Neutrophil (primary cell): ENCODE measurements at regions not wholly inside any gene's neighbourhood (a gene's known extent, or its start where the extent isn't known, plus 50 kb on each side); places are given as distances from the start of the nearest gene placed in this dataset.
A peak's percentile ranks its signal among the peaks of the same experiment; 100 is the strongest.

Experiments used
- H3K27ac ChIP-seq: fragments of 200-600 bp; sonication (generic); 2 replicates; pipeline ENCODE4 v1.5.1; 2016; ENCODE audit warnings: mild to moderate bottlenecking, moderate library complexity
- H3K27me3 ChIP-seq: fragments of 200-600 bp; sonication (generic); 2 replicates; pipeline ENCODE4 v1.6.0; 2016; ENCODE audit warnings: mild to moderate bottlenecking
- H3K36me3 ChIP-seq: fragments of 200-600 bp; sonication (generic); 2 replicates; pipeline ENCODE4 v1.5.1; 2017
- H3K4me1 ChIP-seq, 2 experiments: fragments of 200-600 bp in 1 of 2; sonication (generic) in 1 of 2; 1 replicate in 1 of 2; 2 replicates in 1 of 2; pipeline versions ENCODE4 v1.5.1 to v1.6.1; 2013 to 2016; ENCODE audit warnings: low read depth in 1 of 2, low read length in 1 of 2, mild to moderate bottlenecking in 1 of 2, moderate library complexity in 1 of 2; ENCODE audit not compliant: control insufficient read depth in 1 of 2, insufficient read depth in 1 of 2
- H3K4me3 ChIP-seq, 2 experiments: fragments of 200-600 bp in 1 of 2; sonication (generic) in 1 of 2; 1 replicate in 1 of 2; 2 replicates in 1 of 2; pipeline ENCODE4 v1.5.1; 2013 to 2016; ENCODE audit warnings: low read depth in 1 of 2, low read length in 1 of 2, mild to moderate bottlenecking in 1 of 2, moderate library complexity in 1 of 2
- H3K9me3 ChIP-seq: fragments of 200-600 bp; sonication (generic); 2 replicates; pipeline ENCODE4 v1.5.1; 2016
- TF ChIP-seq, protein P1 (sequence below): fragments of 200-600 bp; sonication (generic); IDR thresholded peaks from 2 replicates; pipeline ENCODE4 v1.5.1; 2016; ENCODE audit warnings: antibody characterized with exemption

DNA sequence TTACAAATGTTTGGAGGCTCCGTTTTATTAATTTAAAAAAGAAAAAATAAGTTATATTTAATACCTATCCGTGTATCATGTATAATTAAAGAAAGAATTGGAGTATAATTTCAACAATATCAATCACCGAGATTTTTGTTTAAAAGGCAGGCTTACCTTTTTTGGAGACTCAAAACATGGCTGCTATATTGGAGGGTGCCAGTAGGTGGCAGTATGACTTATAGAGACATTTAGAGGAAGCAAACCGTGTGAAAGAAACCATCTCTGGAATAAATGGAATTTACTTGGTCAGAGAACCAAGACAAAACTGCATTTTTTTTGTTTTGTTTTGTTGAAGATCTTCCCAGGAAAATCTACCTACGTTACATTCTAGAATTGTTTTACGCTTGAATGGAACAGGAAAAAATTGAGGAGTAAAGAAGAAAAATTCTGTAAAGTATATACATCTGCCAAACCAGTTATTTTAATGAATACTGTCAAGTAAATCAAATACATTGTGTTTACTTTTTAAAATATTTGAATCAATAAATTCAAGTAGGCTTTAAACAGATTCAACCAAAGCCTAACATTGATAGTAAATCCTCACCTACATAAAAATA is 802.6 kb upstream of the ALCAM start:
- TF ChIP-seq, protein P1, sequence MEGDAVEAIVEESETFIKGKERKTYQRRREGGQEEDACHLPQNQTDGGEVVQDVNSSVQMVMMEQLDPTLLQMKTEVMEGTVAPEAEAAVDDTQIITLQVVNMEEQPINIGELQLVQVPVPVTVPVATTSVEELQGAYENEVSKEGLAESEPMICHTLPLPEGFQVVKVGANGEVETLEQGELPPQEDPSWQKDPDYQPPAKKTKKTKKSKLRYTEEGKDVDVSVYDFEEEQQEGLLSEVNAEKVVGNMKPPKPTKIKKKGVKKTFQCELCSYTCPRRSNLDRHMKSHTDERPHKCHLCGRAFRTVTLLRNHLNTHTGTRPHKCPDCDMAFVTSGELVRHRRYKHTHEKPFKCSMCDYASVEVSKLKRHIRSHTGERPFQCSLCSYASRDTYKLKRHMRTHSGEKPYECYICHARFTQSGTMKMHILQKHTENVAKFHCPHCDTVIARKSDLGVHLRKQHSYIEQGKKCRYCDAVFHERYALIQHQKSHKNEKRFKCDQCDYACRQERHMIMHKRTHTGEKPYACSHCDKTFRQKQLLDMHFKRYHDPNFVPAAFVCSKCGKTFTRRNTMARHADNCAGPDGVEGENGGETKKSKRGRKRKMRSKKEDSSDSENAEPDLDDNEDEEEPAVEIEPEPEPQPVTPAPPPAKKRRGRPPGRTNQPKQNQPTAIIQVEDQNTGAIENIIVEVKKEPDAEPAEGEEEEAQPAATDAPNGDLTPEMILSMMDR = peak; percentile 66
- no peaks in the 10 kb centered on the region for H3K36me3 ChIP-seq
- no peak overlapping the region for H3K27ac ChIP-seq
- H3K4me1 ChIP-seq = no peaks in the 10 kb centered on the region
- H3K27me3 ChIP-seq = no peaks in the 10 kb centered on the region
- H3K9me3 ChIP-seq = no peaks in the 10 kb centered on the region
- no peak overlapping the region for H3K4me3 ChIP-seq

DNA sequence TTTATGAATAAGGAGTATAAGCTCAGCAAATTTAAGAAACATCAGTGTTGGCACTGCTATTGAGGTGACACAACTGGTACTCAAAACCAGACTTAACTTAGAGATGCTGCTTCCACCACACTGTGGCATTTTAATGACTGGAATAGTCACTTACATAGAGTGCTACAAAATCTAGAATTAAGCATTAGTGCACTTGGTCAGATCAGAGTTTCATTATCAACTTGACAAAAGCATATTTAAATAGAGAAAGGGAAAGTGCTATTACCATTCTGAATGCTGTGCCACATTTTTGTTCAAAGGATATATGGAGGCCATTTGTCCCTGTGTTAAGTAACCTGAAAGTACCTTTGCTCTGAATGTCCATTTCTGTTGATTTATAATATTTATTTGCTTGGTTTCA is 800.7 kb upstream of the ALCAM start:
- Histone ChIP-seq H3K27me3 (no peaks in the 10 kb centered on the region), H3K9me3 (no peaks in the 10 kb centered on the region)

DNA sequence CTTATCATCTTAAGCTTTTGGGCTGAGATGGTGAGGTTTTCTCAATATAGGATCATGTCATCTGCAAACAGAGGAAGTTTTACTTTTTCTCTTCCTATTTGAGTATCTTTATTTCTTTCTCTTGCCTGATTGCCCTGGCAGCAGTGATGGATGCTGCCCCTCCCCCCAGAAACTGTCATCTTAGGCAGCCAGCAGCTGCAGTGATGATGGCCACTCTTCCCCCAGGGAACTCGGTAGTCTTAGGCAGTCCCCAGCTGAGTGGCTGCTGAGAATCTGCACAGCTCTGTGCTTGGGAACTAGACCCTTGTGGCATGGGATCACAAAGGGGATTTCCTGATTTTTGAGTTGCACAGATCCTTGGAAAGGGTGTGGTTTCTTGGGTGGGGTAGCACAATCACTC is 791.1 kb upstream of the ALCAM start:
- Histone ChIP-seq H3K27me3 (no peaks in the 10 kb centered on the region), H3K9me3 (peaks cover 5% of the 10 kb centered on the region), H3K27ac (no peak overlapping the region), H3K4me1 (no peaks in the 10 kb centered on the region), H3K4me3 (no peak overlapping the region), H3K36me3 (no peaks in the 10 kb centered on the region)
- TF ChIP-seq, protein P1 = no peak

More for the DNA sequence above, 800.7 kb upstream of the ALCAM start:
- H3K36me3 ChIP-seq = no peaks in the 10 kb centered on the region
- TF ChIP-seq, protein P1 = no peak
- no peaks in the 10 kb centered on the region for H3K4me1 ChIP-seq
- no peak overlapping the region for H3K4me3 ChIP-seq
- no peak overlapping the region for H3K27ac ChIP-seq

DNA sequence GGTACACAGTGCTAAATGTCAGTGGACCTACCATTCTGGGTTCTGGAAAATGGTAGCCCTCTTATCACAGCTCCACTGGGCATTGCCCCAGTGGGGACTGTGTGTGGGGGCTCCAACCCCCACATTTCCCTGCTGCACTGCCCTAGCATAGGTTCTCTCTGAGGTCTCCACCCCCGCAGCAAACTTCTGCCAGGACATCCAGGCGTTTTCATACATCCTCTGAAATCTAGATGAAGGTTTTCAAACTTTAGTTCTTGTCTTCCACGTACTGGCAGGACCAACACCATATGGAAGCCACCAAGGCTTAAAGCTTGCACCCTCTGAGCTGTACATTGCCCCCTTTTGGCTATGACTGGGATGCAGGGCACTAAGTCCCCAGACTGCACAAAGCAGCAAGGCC is 788.2 kb upstream of the ALCAM start:
- peaks cover 5% of the 10 kb centered on the region for H3K9me3 ChIP-seq
- no peaks in the 10 kb centered on the region for H3K36me3 ChIP-seq
- no peaks in the 10 kb centered on the region for H3K27me3 ChIP-seq
- no peaks in the 10 kb centered on the region for H3K4me1 ChIP-seq
- H3K4me3 ChIP-seq = no peak overlapping the region
- no peak overlapping the region for H3K27ac ChIP-seq
- TF ChIP-seq, protein P1 = no peak

DNA sequence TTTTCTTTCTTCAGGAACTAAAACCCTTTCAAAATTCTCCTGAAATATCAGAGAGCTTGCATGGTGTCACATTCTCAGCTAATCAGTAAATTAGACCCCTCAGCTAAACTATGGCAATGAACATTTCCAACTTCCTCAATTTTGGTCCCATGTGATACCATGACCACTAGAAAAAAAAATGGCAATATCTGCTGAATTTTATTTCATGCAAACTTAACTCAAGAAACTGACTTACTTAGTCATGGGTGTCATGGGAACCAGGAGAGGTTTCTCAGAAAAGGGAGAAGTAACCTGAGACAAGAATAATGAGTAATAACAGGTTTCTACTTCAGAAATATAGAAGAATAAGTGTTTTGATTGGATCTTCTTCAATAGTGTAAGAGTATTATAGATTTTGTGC is 784.6 kb upstream of the ALCAM start:
- Histone ChIP-seq H3K9me3 (no peaks in the 10 kb centered on the region), H3K36me3 (no peaks in the 10 kb centered on the region), H3K27ac (no peak overlapping the region), H3K27me3 (no peaks in the 10 kb centered on the region), H3K4me1 (no peaks in the 10 kb centered on the region), H3K4me3 (no peak overlapping the region)
- TF ChIP-seq, protein P1 = no peak

DNA sequence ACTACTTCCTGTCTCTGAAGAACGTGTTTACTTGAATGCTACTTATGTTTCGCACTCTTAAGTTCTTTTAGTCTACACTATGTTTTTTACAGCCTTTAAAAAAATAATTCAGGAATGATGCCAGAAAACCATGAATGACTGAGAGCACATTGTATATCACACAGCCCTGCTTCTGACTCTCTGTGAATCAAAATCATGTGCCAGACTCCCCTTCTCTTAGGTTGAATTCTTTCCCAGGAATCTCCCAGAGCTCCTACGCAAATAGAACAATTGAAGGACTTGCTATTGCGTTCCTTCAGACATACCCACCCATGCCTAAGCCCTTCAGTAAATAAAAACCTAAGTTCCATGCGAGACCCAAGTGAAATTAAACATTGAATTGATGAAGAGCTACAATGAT is 782.0 kb upstream of the ALCAM start:
- TF ChIP-seq, protein P1 = no peak
- Histone ChIP-seq H3K27me3 (no peaks in the 10 kb centered on the region), H3K9me3 (no peaks in the 10 kb centered on the region), H3K36me3 (no peaks in the 10 kb centered on the region), H3K27ac (no peak overlapping the region), H3K4me1 (no peaks in the 10 kb centered on the region), H3K4me3 (no peak overlapping the region)
